K562 (cell line): ENCODE measurements at regions not wholly inside any gene's neighbourhood (a gene's known extent, or its start where the extent isn't known, plus 50 kb on each side); places are given as distances from the start of the nearest gene placed in this dataset.

Experiments
- ATAC-seq: fragments of 200-7000 bp; cut with Tn5 transposase; 3 replicates; pipeline ENCODE4 v1.9.1; 2020; ENCODE audit warnings: moderate library complexity
- BruUV-seq: library from RNA; stranded (reverse); fragments of 400-500 nt; replicated peaks from 2 replicates; lab custom pipeline; 2021; lab: Mats Ljungman, UMichigan
- CTCF ChIA-PET: fragments of 300-600 bp; formaldehyde crosslinking; extraction: SDS; loops from one replicate; lab custom pipeline; 2021; ENCODE audit warnings: low intra/inter-chr PET ratio; lab: Yijun Ruan, JAX
- POLR2A ChIA-PET: fragments of 300-600, 350-650 bp; sonication (Branson Sonifier 250); formaldehyde crosslinking; extraction: SDS; loops from one replicate; lab custom pipeline; 2021; ENCODE audit warnings: antibody characterized with exemption, inconsistent platforms; lab: Yijun Ruan, JAX
- DNase-seq, 4 experiments: peaks; one replicate each; pipeline versions ENCODE4 v3.0.0 to v3.0.0-alpha.2; 2011 to 2018; ENCODE audit warnings: low spot score in 3 of 4, mixed read lengths in 3 of 4; ENCODE audit errors: extremely low read depth in 1 of 4
- FAIRE-seq: peaks from 2 replicates; lab custom pipeline; 2011; peaks lifted over from hg19 to GRCh38; lab: Jason Lieb, UNC
- H2AFZ ChIP-seq: 2 replicates; pipeline ENCODE4 v1.6.0; 2011; ENCODE audit warnings: low read depth, low read length, control low read depth, inconsistent platforms
- H3K27ac ChIP-seq: fragments of 200-600 bp; 3 replicates; pipeline ENCODE4 v1.8.0; 2011; ENCODE audit warnings: low read depth, mild to moderate bottlenecking, control low read depth, inconsistent platforms, low read length, moderate library complexity, mixed read lengths; ENCODE audit errors: extremely low read depth
- H3K27me3 ChIP-seq, 2 experiments: fragments of 300-600 bp in 1 of 2; 2 replicates in 1 of 2; 3 replicates in 1 of 2; pipeline versions ENCODE4 v1.6.0 to v1.8.0; 2011; ENCODE audit warnings: inconsistent platforms in 2 of 2, low read length in 2 of 2, mild to moderate bottlenecking in 1 of 2, mixed read lengths in 1 of 2, moderate library complexity in 1 of 2; ENCODE audit not compliant: control insufficient read depth in 2 of 2, insufficient read depth in 2 of 2
- H3K36me3 ChIP-seq: fragments of 300-600 bp; 3 replicates; pipeline ENCODE4 v1.8.0; 2011; ENCODE audit warnings: mild to moderate bottlenecking, low read length, inconsistent platforms; ENCODE audit not compliant: control insufficient read depth, insufficient read depth
- H3K4me1 ChIP-seq, 2 experiments: fragments of 200-600 bp in 1 of 2; replicated peaks in 1 of 2; 2 replicates in 1 of 2; 3 replicates in 1 of 2; pipeline versions ENCODE4 v1.5.1 to v1.8.0; 2011; ENCODE audit warnings: inconsistent platforms in 2 of 2, low read length in 2 of 2, mild to moderate bottlenecking in 1 of 2, mixed read lengths in 1 of 2, moderate library complexity in 1 of 2; ENCODE audit not compliant: control insufficient read depth in 2 of 2, insufficient read depth in 2 of 2
- H3K4me2 ChIP-seq: 2 replicates; pipeline ENCODE4 v1.6.1; 2011; ENCODE audit warnings: low read length, control low read depth, inconsistent platforms, mixed read lengths; ENCODE audit not compliant: insufficient read depth
- H3K4me3 ChIP-seq: fragments of 200-600 bp; sonication (generic), shearing (Covaris generic); 2 replicates; pipeline ENCODE4 v1.5.1; 2016; ENCODE audit warnings: control low read depth, inconsistent platforms
- H3K79me2 ChIP-seq: fragments of 200-600 bp; 3 replicates; pipeline ENCODE4 v1.8.0; 2011; ENCODE audit warnings: low read length, inconsistent platforms; ENCODE audit not compliant: control insufficient read depth, insufficient read depth
- H3K9ac ChIP-seq, 2 experiments: 2 replicates each; pipeline versions ENCODE4 v1.6.0 to v1.6.1; 2011; ENCODE audit warnings: low read depth in 2 of 2, low read length in 2 of 2, control low read depth in 1 of 2, inconsistent platforms in 1 of 2, mild to moderate bottlenecking in 1 of 2, mixed read lengths in 1 of 2; ENCODE audit not compliant: insufficient read depth in 1 of 2
- H3K9me1 ChIP-seq: one replicate; pipeline ENCODE4 v1.6.0; 2011; ENCODE audit warnings: inconsistent platforms, mild to moderate bottlenecking, low read length, moderate library complexity; ENCODE audit not compliant: control insufficient read depth, insufficient read depth
- H3K9me3 ChIP-seq: replicated peaks from 2 replicates; pipeline ENCODE4 v1.5.1; 2011; ENCODE audit warnings: low read depth, low read length, inconsistent platforms; ENCODE audit not compliant: control insufficient read depth, insufficient read depth
- H4K20me1 ChIP-seq: replicated peaks from 2 replicates; pipeline ENCODE4 v1.6.1; 2011; ENCODE audit warnings: low read length, inconsistent platforms, mixed read lengths; ENCODE audit not compliant: control insufficient read depth, insufficient read depth
- ATF1 ChIP-seq, 2 experiments: fragments of 450-650 bp in 1 of 2; IDR thresholded peaks; 2 replicates each; pipeline ENCODE4 v1.6.1; 2016; ENCODE audit warnings: missing compliant biosample characterization in 1 of 2, missing genetic modification characterization in 1 of 2
- BHLHE40 ChIP-seq: IDR thresholded peaks from 2 replicates; pipeline ENCODE4 v1.6.1; 2011; ENCODE audit warnings: low read length, improper control_type of control experiment
- DMBX1 ChIP-seq: fragments of 250-450 bp; sonication (Bioruptor Pico); IDR thresholded peaks from 2 replicates; pipeline ENCODE4 v1.8.0; 2022; ENCODE audit warnings: inconsistent platforms, mild to moderate bottlenecking, moderate library complexity, borderline replicate concordance
- FOS ChIP-seq: IDR thresholded peaks from 3 replicates; pipeline ENCODE4 v1.6.1; 2011; ENCODE audit not compliant: insufficient read length; ENCODE audit errors: extremely low read depth
- HCFC1 ChIP-seq: IDR thresholded peaks from 2 replicates; pipeline ENCODE4 v1.6.1; 2012; ENCODE audit warnings: low read depth, low read length, improper control_type of control experiment
- HSF4 ChIP-seq: fragments of 250-450 bp; sonication (Bioruptor Pico); IDR thresholded peaks from 2 replicates; pipeline ENCODE4 v2.1.2; 2022; ENCODE audit warnings: mild to moderate bottlenecking, moderate library complexity, borderline replicate concordance
- ILK ChIP-seq: fragments of 450-650 bp; IDR thresholded peaks from 2 replicates; pipeline ENCODE4 v1.6.1; 2016; ENCODE audit warnings: missing genetic modification characterization, low read depth, mild to moderate bottlenecking, missing compliant biosample characterization, moderate library complexity, borderline replicate concordance
- SMC3 ChIP-seq: conservative IDR thresholded peaks from 2 replicates; pipeline ENCODE4 v1.6.1; 2011; ENCODE audit warnings: low read depth, low read length, improper control_type of control experiment; ENCODE audit not compliant: insufficient read depth
- SNRNP70 ChIP-seq: fragments of 200-400 bp; formaldehyde crosslinking; optimal IDR thresholded peaks from 2 replicates; pipeline ENCODE3; 2017; ENCODE audit warnings: low read depth, low read length
- ZFP1 ChIP-seq: fragments of 450-650 bp; formaldehyde crosslinking; IDR thresholded peaks from 2 replicates; pipeline ENCODE4 v1.4.0; 2020; ENCODE audit warnings: mild to moderate bottlenecking, mixed read lengths
- ZFPM2 ChIP-seq: fragments of 250-450 bp; sonication (Bioruptor Pico); IDR thresholded peaks from 2 replicates; pipeline ENCODE4 v1.5.1; 2022; ENCODE audit warnings: mild to moderate bottlenecking
- ZKSCAN3 ChIP-seq: fragments of 250-450 bp; sonication (Bioruptor Pico); IDR thresholded peaks from 2 replicates; pipeline ENCODE4 v1.4.0; 2020
- ZNF165 ChIP-seq: fragments of 250-450 bp; sonication (Bioruptor Pico); IDR thresholded peaks from 2 replicates; pipeline ENCODE4 v1.4.0; 2020; ENCODE audit warnings: borderline replicate concordance
- ZNF324 ChIP-seq: fragments of 250-450 bp; sonication (Bioruptor Pico); IDR thresholded peaks from 2 replicates; pipeline ENCODE4 v1.4.0; 2020; ENCODE audit warnings: mild to moderate bottlenecking
- ZNF589 ChIP-seq: fragments of 200-800 bp; sonication (Bioruptor generic); IDR thresholded peaks from 2 replicates; pipeline ENCODE4 v1.6.1; 2016; ENCODE audit warnings: low read depth, missing genetic modification characterization, missing compliant biosample characterization
- ZNF785 ChIP-seq: fragments of 250-450 bp; sonication (Bioruptor Pico); IDR thresholded peaks from 2 replicates; pipeline ENCODE4 v1.4.0; 2020; ENCODE audit warnings: mild to moderate bottlenecking
- ZNF79 ChIP-seq: fragments of 250-450 bp; sonication (Bioruptor Pico); IDR thresholded peaks from 2 replicates; pipeline ENCODE4 v1.4.0; 2020; ENCODE audit warnings: low read depth, mild to moderate bottlenecking, moderate library complexity
- ZSCAN29 ChIP-seq: fragments of 450-650 bp; IDR thresholded peaks from 2 replicates; pipeline ENCODE4 v1.6.1; 2017
- WGBS: fragments of 100-300 bp; shearing (Covaris generic); methylation state at CpG from one replicate; pipeline ENCODE4 v1.1.6; 2016; ENCODE audit warnings: low coverage, mixed read lengths; ENCODE audit not compliant: insufficient coverage; ENCODE audit errors: missing lambda C conversion rate; 5-methylcytosine and 5-hydroxymethylcytosine counted together
- in situ Hi-C: fragments of 300-500 bp; cut with MboI; formaldehyde crosslinking; loops from 4 replicates; pipeline ENCODE4 v1.15.0; 2018; ENCODE audit warnings: inconsistent platforms, mixed read lengths
- intact Hi-C: fragments of 100-400 bp; cut with micrococcal nuclease; formaldehyde crosslinking; loops from 2 replicates; pipeline ENCODE4 v1.14.2; 2022
- TF ChIP-seq, protein P1 (sequence below): fragments of 250-450 bp; sonication (Bioruptor Pico); IDR thresholded peaks from 2 replicates; pipeline ENCODE4 v1.5.0; 2021
- TF ChIP-seq, protein P2 (sequence below): fragments of 250-450 bp; sonication (Bioruptor Pico); IDR thresholded peaks from 2 replicates; pipeline ENCODE4 v1.8.0; 2021; ENCODE audit warnings: moderate library complexity, mild to moderate bottlenecking, inconsistent platforms

DNA sequence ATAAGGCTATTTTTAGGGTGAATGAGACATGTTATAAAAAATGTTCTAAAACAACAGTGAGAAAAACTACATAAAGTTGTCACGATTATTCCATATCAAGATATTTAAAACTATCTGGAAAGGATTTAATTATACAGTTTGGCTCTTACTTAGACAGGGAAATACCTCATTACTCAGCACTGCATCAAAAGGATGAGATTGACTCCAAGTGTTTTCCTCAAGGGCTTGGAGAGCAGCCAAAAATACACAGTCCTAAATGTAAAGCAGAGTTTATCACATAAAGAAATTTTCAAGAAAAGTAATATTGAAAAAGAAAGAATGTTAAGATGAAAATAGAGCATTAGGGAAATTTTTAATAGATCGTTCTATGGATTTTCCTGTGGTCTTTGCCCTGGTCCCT, 285.5 kb upstream of the NETO1 start (continued):
- TF ChIP-seq ZKSCAN3 (CRISPR knock-in tag) = no peak
- no peak for TF ChIP-seq ZSCAN29
- TF ChIP-seq, all 486 proteins: peak for 0

DNA sequence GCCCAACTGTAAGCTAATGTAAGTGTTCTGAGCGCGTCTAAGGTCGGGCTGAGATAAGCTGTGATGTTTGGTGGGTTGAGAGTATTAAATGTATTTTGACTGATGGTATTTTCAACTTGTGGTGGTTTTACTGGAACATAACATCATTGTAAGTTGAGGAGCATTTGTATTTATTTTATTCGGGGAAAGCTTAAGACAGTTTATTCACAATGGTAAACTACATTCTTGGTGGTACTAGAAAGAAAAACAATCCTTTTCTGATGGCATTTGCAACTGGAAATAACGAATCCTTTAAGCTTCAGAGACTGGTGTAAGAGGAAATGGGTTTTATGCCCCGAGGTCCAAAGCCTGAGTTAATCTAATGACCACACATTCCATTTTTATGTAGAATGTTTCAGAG, 283.3 kb upstream of the NETO1 start:
- H3K36me3 ChIP-seq = peaks cover 6% of the 10 kb centered on the region; the same call in 1 of the 3 replicates
- no peak for DNase-seq
- intact Hi-C loops = no loop called here
- H3K27me3 ChIP-seq = no peaks in the 10 kb centered on the region
- H3K9me1 ChIP-seq = no peaks in the 10 kb centered on the region
- no peak overlapping the region for H2AFZ ChIP-seq
- no peak overlapping the region for H3K27ac ChIP-seq
- ATAC-seq = no peak
- 66% methylated on average over 5 of the region's 6 CpGs for WGBS
- no peak overlapping the region for H3K4me3 ChIP-seq
- no peaks in the 10 kb centered on the region for H4K20me1 ChIP-seq
- in situ Hi-C loops = no loop called here
- no peak for FAIRE-seq
- no peaks in the 10 kb centered on the region for H3K9me3 ChIP-seq
- no TSS peak for BruUV-seq
- H3K9ac ChIP-seq = no peak overlapping the region
- H3K4me1 ChIP-seq = no peaks in the 10 kb centered on the region
- H3K4me2 ChIP-seq = no peak overlapping the region
- POLR2A ChIA-PET = no interaction called here
- no peaks in the 10 kb centered on the region for H3K79me2 ChIP-seq
- CTCF ChIA-PET = no interaction called here
- TF ChIP-seq ZNF79 (CRISPR knock-in tag) = no peak
- no peak for TF ChIP-seq ZNF324
- TF ChIP-seq, protein P1, sequence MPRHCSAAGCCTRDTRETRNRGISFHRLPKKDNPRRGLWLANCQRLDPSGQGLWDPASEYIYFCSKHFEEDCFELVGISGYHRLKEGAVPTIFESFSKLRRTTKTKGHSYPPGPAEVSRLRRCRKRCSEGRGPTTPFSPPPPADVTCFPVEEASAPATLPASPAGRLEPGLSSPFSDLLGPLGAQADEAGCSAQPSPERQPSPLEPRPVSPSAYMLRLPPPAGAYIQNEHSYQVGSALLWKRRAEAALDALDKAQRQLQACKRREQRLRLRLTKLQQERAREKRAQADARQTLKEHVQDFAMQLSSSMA (CRISPR knock-in tag) = no peak
- TF ChIP-seq HCFC1 = no peak
- TF ChIP-seq DMBX1 (CRISPR knock-in tag) = no peak
- TF ChIP-seq FOS = no peak
- no peak for TF ChIP-seq BHLHE40
- no peak for TF ChIP-seq ZNF589
- TF ChIP-seq SMC3 = no peak
- TF ChIP-seq, protein P2, sequence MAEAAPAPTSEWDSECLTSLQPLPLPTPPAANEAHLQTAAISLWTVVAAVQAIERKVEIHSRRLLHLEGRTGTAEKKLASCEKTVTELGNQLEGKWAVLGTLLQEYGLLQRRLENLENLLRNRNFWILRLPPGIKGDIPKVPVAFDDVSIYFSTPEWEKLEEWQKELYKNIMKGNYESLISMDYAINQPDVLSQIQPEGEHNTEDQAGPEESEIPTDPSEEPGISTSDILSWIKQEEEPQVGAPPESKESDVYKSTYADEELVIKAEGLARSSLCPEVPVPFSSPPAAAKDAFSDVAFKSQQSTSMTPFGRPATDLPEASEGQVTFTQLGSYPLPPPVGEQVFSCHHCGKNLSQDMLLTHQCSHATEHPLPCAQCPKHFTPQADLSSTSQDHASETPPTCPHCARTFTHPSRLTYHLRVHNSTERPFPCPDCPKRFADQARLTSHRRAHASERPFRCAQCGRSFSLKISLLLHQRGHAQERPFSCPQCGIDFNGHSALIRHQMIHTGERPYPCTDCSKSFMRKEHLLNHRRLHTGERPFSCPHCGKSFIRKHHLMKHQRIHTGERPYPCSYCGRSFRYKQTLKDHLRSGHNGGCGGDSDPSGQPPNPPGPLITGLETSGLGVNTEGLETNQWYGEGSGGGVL = no peak
- TF ChIP-seq HSF4 (CRISPR knock-in tag) = no peak
- TF ChIP-seq ILK = no peak
- no peak for TF ChIP-seq SNRNP70
- TF ChIP-seq ZNF785 (CRISPR knock-in tag) = no peak
- TF ChIP-seq ATF1 (CRISPR knock-in tag; IDR thresholded peaks at IDR 0.05) = no peak
- no peak for TF ChIP-seq ATF1 (tag; IDR thresholded peaks at IDR 0.05)
- no peak for TF ChIP-seq ZFP1
- no peak for TF ChIP-seq ZFPM2
- no peak for TF ChIP-seq ZNF165 (CRISPR knock-in tag)
- TF ChIP-seq, all 486 proteins: peak for 0
